Body of pancreas (tissue), 4 donors: ENCODE measurements at regions not wholly inside any gene's neighbourhood (a gene's known extent, or its start where the extent isn't known, plus 50 kb on each side); places are given as distances from the start of the nearest gene placed in this dataset.

ENCODE experiments used
- CTCF ChIP-seq, 7 experiments: fragments of 450-650 bp in 4 of 7; fragments of 200-600 bp in 3 of 7; sonication (generic) in 3 of 7; IDR thresholded peaks; one replicate each; pipeline ENCODE4 v1.5.1; 2016 to 2019; ENCODE audit warnings: antibody characterized with exemption in 7 of 7
- POLR2A ChIP-seq, 3 donors: fragments of 450-650 bp; IDR thresholded peaks; one replicate each; pipeline ENCODE4 v1.6.1; 2016; ENCODE audit warnings: antibody characterized with exemption in 3 of 3, mild to moderate bottlenecking in 2 of 3

- TF ChIP-seq CTCF (IDR thresholded peaks at IDR 0.05) = no peak
- no peak for TF ChIP-seq POLR2A (IDR thresholded peaks at IDR 0.05)
Observed at GRCh38 chrX:69562904-69563578, 52.9 kb upstream of the EDA start.
